Uterus (tissue), 2 donors: ENCODE measurements at regions not wholly inside any gene's neighbourhood (a gene's known extent, or its start where the extent isn't known, plus 50 kb on each side); places are given as distances from the start of the nearest gene placed in this dataset.

Source experiments
- CTCF ChIP-seq, 4 experiments: fragments of 200-600 bp in 2 of 4; fragments of 450-650 bp in 2 of 4; sonication (generic) in 2 of 4; IDR thresholded peaks; one replicate each; pipeline ENCODE4 v1.5.1; 2016 to 2019; ENCODE audit warnings: antibody characterized with exemption in 4 of 4, mild to moderate bottlenecking in 2 of 4, moderate library complexity in 1 of 4
- POLR2A ChIP-seq, 2 donors: fragments of 450-650 bp; IDR thresholded peaks; one replicate each; pipeline ENCODE4 v1.6.1; 2016; ENCODE audit warnings: antibody characterized with exemption in 2 of 2, mild to moderate bottlenecking in 1 of 2, moderate library complexity in 1 of 2

GRCh38 chr5:164204338-164204946, 699.0 kb downstream of the MAT2B start:
- no peak for TF ChIP-seq CTCF (IDR thresholded peaks at IDR 0.05)
- TF ChIP-seq POLR2A (IDR thresholded peaks at IDR 0.05), result no peak
